ENCODE measurements at regions not wholly inside any gene's neighbourhood (a gene's known extent, or its start where the extent isn't known, plus 50 kb on each side); places are given as distances from the start of the nearest gene placed in this dataset.

GRCh38 chr5:68647743-68648142 is 432.2 kb downstream of the PIK3R1 start:
- TF ChIP-seq RAD21 (IDR thresholded peaks at IDR 0.05; ENCODE audit: low read length) (no peak), NRF1 (IDR thresholded peaks at IDR 0.05; ENCODE audit: low read depth, low read length) (no peak), TCF12 (IDR thresholded peaks at IDR 0.05) (no peak), CTCF (IDR thresholded peaks at IDR 0.05) (no peak), GABPA (IDR thresholded peaks at IDR 0.05; ENCODE audit: low read depth) (no peak), MXI1 (IDR thresholded peaks at IDR 0.05; ENCODE audit: low read depth, low read length) (no peak), POLR2AphosphoS5 (IDR thresholded peaks at IDR 0.05; ENCODE audit: low read depth, low read length) (no peak), RFX5 (IDR thresholded peaks at IDR 0.05; ENCODE audit: low read length) (no peak), JUND (IDR thresholded peaks at IDR 0.05) (no peak), EZH2phosphoT487 (IDR thresholded peaks at IDR 0.05; ENCODE audit: borderline replicate concordance, low read depth) (no peak)
